Epithelial cell of esophagus (primary cell): ENCODE measurements at regions not wholly inside any gene's neighbourhood (a gene's known extent, or its start where the extent isn't known, plus 50 kb on each side); places are given as distances from the start of the nearest gene placed in this dataset.
A peak's percentile ranks its signal among the peaks of the same experiment; 100 is the strongest.

Experiments used
- DNase-seq: peaks from one replicate; pipeline ENCODE4 v3.0.0; 2010; ENCODE audit warnings: low read depth
- H3K4me3 ChIP-seq: 2 replicates; pipeline ENCODE4 v1.5.1; 2011; ENCODE audit warnings: mild to moderate bottlenecking, low read length, control low read depth
- CTCF ChIP-seq: IDR thresholded peaks from 2 replicates; pipeline ENCODE4 v1.5.1; 2011; ENCODE audit warnings: low read depth, mild to moderate bottlenecking, low read length, control low read depth, inconsistent platforms; ENCODE audit not compliant: insufficient read depth; ENCODE audit errors: missing control alignments

GRCh38 chr6:145017051-145017450, 718.3 kb downstream of the EPM2A start:
- H3K4me3 ChIP-seq: no peak overlapping the region
- DNase-seq: no peak
- no peak for TF ChIP-seq CTCF

DNA sequence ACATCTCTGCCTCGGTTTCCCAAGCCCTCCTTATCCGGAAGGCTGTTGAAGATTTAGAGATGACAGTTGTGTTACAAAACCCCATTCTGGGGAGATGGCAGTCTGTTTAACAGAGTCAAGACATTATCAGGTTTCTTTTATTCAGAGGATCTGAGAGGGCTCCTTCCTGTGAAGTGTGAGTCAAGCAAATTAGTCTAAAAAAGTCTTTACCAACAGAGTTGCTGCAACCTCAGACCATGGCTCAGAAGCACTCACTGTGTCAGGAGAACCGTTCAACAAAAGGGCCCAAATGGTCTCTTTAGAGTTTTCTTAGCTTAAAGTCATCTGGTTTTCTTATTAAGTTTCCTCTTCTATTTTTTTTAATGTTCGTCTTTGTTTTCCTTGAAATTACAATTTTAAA, 717.8 kb downstream of the EPM2A start:
- DNase-seq: peak; percentile 19
- TF ChIP-seq CTCF: no peak
- no peak overlapping the region for H3K4me3 ChIP-seq

GRCh38 chr6:145018027-145018426, 717.3 kb downstream of the EPM2A start:
- no peak for DNase-seq
- H3K4me3 ChIP-seq: no peak overlapping the region
- no peak for TF ChIP-seq CTCF

DNA sequence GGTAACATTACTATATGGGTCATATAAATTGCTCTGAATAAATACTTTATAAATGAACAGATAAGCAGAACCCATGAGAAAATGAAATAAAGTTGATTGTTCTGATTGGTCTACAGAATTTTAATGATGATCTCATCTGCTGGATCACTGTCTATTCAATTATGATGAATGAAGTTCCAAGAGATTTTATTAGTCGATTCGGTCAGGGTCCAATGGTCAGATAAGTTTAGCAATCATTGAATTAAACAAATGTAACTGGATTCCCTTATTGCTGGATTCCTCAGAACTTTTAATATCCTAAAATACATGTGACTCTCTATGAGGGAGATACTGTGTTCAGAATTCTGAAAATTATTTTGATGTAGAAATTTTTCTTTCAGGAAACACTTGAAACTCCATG, 715.2 kb downstream of the EPM2A start:
- TF ChIP-seq CTCF: no peak
- no peak for DNase-seq
- H3K4me3 ChIP-seq: no peak overlapping the region

DNA sequence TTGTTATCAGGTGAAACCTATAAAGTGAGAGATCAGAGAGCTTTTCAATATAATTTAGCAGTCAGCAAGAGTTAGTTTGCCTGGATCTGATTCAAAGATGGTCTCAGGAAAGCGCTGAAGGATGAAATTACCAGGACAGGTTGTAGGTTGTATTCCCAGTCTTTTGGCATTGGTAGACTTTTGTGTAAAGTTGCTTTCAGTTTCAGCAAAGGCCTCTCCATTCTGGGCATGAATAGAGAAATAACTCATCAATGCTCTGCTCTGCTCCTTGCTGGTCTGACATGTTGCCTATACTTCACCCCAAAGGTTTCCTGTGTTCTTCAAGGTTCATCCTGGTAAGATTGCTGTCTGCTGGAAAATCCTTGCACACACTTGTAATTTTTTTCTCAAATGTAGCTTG, 714.8 kb downstream of the EPM2A start:
- H3K4me3 ChIP-seq: no peak overlapping the region
- no peak for TF ChIP-seq CTCF
- DNase-seq: no peak

GRCh38 chr6:145022199-145022796, 713.0 kb downstream of the EPM2A start:
- no peak overlapping the region for H3K4me3 ChIP-seq
- TF ChIP-seq CTCF: no peak
- DNase-seq: no peak

DNA sequence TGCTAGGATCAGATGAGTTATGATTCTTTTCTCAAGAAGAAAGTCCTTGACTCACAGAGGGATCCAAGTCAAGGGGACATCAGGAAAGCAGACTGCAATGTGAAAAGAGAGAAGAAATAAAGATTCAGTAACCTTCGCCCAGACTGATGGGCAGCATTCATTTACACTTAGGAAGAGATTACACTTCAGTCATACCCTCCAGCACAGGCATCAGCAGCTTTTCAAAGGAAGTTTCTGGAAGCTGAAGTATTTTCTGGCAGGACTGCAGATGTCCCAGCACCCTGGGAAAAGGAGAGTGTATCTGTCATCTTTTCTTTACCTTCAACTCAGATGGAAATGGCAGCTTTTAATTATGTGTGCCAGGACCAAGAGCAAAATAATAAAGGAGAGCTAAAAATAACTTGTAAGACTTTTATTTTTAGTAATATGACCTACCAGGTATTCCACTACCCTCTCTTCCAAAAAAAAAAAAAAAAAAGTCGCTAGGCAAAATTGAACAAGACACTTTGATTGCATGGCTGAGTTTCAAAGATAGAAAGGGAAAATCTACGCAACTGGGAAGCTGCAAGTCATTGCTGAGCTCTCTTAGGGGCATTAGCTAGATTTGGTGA, 712.1 kb downstream of the EPM2A start:
- DNase-seq: no peak
- TF ChIP-seq CTCF: no peak
- no peak overlapping the region for H3K4me3 ChIP-seq
